ENCODE measurements at regions not wholly inside any gene's neighbourhood (a gene's known extent, or its start where the extent isn't known, plus 50 kb on each side); places are given as distances from the start of the nearest gene placed in this dataset.
"Not testable (repeated sequence)": the region's sequence is repeated elsewhere in the genome, so short reads cannot be mapped to it uniquely, and the experiment has no call there.

DNA sequence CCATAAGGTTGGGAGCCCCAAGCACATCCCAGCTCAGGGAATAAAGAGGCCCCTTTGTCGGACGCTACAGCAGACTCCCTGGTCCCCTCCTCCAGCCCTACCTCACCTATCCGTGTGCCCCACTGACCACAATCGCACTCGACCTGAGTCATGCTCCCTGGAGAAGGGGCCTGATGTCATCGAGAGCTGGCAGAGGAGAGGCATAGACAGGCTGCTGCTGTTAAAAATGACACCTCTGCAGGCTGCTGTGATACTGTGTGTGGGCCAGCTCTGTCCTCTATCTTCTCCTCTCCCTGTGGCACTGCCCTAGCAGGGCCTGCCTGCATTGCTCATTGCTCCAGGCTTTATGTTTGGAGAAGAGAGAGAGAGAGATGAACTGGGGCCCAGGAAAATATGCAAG lies 123.4 kb upstream of the SYT13 start:
- no peak for DNase-seq (ENCODE audit: low spot score in 2 of 2)
- Histone ChIP-seq H3K27ac (no peak overlapping the region), H3K4me1 (no peaks in the 10 kb centered on the region), H3K9me3 (no peaks in the 10 kb centered on the region), H3K4me3 (no peak overlapping the region), H3K36me3 (no peaks in the 10 kb centered on the region), H3K27me3 (no peaks in the 10 kb centered on the region)
- intact Hi-C loops (cut with DNase I), result loop anchor here (10.0 kb wide), 1 partner anchor 365 kb away; no protein-coding TSS in a partner anchor
- TF ChIP-seq, protein P1, sequence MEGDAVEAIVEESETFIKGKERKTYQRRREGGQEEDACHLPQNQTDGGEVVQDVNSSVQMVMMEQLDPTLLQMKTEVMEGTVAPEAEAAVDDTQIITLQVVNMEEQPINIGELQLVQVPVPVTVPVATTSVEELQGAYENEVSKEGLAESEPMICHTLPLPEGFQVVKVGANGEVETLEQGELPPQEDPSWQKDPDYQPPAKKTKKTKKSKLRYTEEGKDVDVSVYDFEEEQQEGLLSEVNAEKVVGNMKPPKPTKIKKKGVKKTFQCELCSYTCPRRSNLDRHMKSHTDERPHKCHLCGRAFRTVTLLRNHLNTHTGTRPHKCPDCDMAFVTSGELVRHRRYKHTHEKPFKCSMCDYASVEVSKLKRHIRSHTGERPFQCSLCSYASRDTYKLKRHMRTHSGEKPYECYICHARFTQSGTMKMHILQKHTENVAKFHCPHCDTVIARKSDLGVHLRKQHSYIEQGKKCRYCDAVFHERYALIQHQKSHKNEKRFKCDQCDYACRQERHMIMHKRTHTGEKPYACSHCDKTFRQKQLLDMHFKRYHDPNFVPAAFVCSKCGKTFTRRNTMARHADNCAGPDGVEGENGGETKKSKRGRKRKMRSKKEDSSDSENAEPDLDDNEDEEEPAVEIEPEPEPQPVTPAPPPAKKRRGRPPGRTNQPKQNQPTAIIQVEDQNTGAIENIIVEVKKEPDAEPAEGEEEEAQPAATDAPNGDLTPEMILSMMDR (IDR thresholded peaks at IDR 0.05), result no peak

GRCh38 chr11:45407226-45407625 lies 121.1 kb upstream of the SYT13 start:
- intact Hi-C loops (cut with DNase I), result loop anchor here (10.0 kb wide), 1 partner anchor 368 kb away; no protein-coding TSS in a partner anchor
- no peak overlapping the region for H3K27ac ChIP-seq
- no peak overlapping the region for H3K4me3 ChIP-seq
- H3K9me3 ChIP-seq, result no peaks in the 10 kb centered on the region
- H3K36me3 ChIP-seq, result no peaks in the 10 kb centered on the region
- TF ChIP-seq, protein P1 (IDR thresholded peaks at IDR 0.05), result no peak
- H3K4me1 ChIP-seq, result no peaks in the 10 kb centered on the region
- DNase-seq (ENCODE audit: low spot score in 2 of 2), result peak in 1 of 2 donors; percentile 30
- H3K27me3 ChIP-seq, result no peaks in the 10 kb centered on the region

DNA sequence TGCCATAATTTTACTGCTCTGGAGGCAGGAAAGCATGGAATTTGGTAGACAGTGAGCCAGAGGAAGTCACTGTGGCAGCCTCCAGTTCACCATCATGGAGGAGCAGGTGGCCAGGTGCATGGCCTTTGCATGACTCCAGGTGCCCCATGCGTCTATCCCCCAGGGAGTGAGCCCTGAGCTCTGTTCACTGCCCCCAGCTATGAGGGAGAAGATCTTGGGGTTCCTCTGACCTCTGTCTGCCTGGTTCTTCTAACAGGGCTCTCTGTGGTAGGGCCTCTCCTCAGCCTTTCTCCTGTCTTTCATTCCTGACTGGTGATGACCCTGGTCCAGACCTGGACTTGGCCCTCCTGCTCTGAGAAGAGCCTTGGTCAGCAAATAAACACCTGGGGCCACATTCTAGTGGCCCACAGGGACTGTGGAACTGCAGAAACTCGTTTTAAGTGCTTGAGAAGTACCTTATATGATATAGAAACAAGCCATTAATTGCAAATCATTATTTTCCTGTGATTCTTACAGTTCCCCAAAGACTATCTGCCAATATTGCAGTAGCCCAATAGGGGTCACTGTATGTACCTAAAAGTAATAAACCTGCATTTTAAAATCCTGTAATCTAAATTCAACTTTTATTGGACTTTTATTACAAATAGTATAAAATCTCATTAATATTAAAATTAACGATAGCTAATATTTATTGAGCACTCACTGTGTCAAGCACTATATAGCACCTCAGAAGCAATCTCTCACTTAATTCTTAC lies 120.0 kb upstream of the SYT13 start:
- Histone ChIP-seq H3K4me1 (no peaks in the 10 kb centered on the region), H3K27me3 (no peaks in the 10 kb centered on the region), H3K9me3 (no peaks in the 10 kb centered on the region), H3K27ac (no peak overlapping the region), H3K36me3 (no peaks in the 10 kb centered on the region), H3K4me3 (no peak overlapping the region)
- DNase-seq (ENCODE audit: low spot score in 2 of 2), result no peak
- intact Hi-C loops (cut with DNase I), result loop anchor here (10.0 kb wide), 1 partner anchor 369 kb away; no protein-coding TSS in a partner anchor
- TF ChIP-seq, protein P1 (IDR thresholded peaks at IDR 0.05), result peak in 2 of 3 experiments; percentile 19 to 41

- intact Hi-C loops (cut with DNase I), result loop anchor here (10.0 kb wide), 1 partner anchor 371 kb away; no protein-coding TSS in a partner anchor
- H3K27ac ChIP-seq, result not testable (repeated sequence)
Measured at GRCh38 chr11:45403521-45403920, 117.4 kb upstream of the SYT13 start.

GRCh38 chr11:45402049-45402630 lies 116.0 kb upstream of the SYT13 start:
- TF ChIP-seq, protein P1 (IDR thresholded peaks at IDR 0.05), result no peak
- Histone ChIP-seq H3K4me1 (no peaks in the 10 kb centered on the region), H3K27ac (no peak overlapping the region), H3K9me3 (no peaks in the 10 kb centered on the region), H3K27me3 (no peaks in the 10 kb centered on the region), H3K4me3 (no peak overlapping the region), H3K36me3 (no peaks in the 10 kb centered on the region)
- no peak for DNase-seq (ENCODE audit: low spot score in 2 of 2)
- intact Hi-C loops (cut with DNase I), result loop anchor here (10.0 kb wide), 1 partner anchor 373 kb away; no protein-coding TSS in a partner anchor

More at GRCh38 chr11:45403521-45403920, 117.4 kb upstream of the SYT13 start:
- not testable (repeated sequence) for H3K4me3 ChIP-seq; H3K4me1 ChIP-seq; H3K27me3 ChIP-seq; H3K9me3 ChIP-seq; DNase-seq (ENCODE audit: low spot score in 2 of 2); H3K36me3 ChIP-seq

DNA sequence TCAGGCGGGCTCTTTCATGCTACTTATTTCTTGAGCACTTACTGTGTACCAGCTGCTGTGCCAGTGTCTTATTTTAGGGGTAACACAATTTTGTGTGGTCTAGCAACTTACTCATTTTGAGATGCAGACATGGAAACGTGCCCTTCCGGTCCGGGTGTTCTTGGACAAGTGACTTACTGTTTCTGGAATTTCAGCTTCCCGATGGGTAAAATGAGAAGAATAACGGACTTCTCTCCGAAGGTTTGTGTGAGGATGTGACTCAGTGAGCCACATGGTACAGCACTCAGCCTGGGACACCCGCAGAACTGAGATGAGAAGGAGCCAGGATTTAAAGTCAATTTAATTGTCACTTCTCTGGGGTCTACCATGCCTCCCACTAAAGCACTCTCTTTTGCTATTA lies 114.5 kb upstream of the SYT13 start:
- no peak overlapping the region for H3K27ac ChIP-seq
- no peaks in the 10 kb centered on the region for H3K9me3 ChIP-seq
- no peak overlapping the region for H3K4me3 ChIP-seq
- TF ChIP-seq, protein P1 (IDR thresholded peaks at IDR 0.05), result no peak
- intact Hi-C loops (cut with DNase I), result loop anchor here (10.0 kb wide), 1 partner anchor 374 kb away; no protein-coding TSS in a partner anchor
- DNase-seq (ENCODE audit: low spot score in 2 of 2), result no peak
- H3K4me1 ChIP-seq, result no peaks in the 10 kb centered on the region
- H3K27me3 ChIP-seq, result no peaks in the 10 kb centered on the region
- no peaks in the 10 kb centered on the region for H3K36me3 ChIP-seq

All from ascending aorta (tissue), 2 donors.